SK-N-MC (cell line): ENCODE measurements at regions not wholly inside any gene's neighbourhood (a gene's known extent, or its start where the extent isn't known, plus 50 kb on each side); places are given as distances from the start of the nearest gene placed in this dataset.

Experiments used
- EZH2 ChIP-seq: fragments of 200-600 bp; sonication (generic); IDR thresholded peaks from one replicate; pipeline ENCODE4 v1.6.1; 2017; ENCODE audit warnings: antibody characterized with exemption
- FOXP2 ChIP-seq: optimal IDR thresholded peaks from 2 replicates; pipeline ENCODE3; 2011; ENCODE audit warnings: mild to moderate bottlenecking, moderate library complexity; ENCODE audit not compliant: insufficient read depth; ENCODE audit errors: extremely low read length, control extremely low read depth
- POLR2AphosphoS5 ChIP-seq: IDR thresholded peaks from 2 replicates; pipeline ENCODE4 v1.6.1; 2012; ENCODE audit warnings: mild to moderate bottlenecking, low read depth, low read length, borderline replicate concordance

- TF ChIP-seq EZH2 (no peak), POLR2AphosphoS5 (no peak), FOXP2 (no peak)
These were observed 304.0 kb downstream of the SHANK2 start for GRCh38 chr11:70948398-70948797.
